ENCODE measurements at regions not wholly inside any gene's neighbourhood (a gene's known extent, or its start where the extent isn't known, plus 50 kb on each side); places are given as distances from the start of the nearest gene placed in this dataset.

- WGBS, 2 experiments (ENCODE audit: insufficient coverage in 2 of 2), result 100% methylated on average over 1 of the region's 2 CpGs; no CpG with 5 or more reads in 1 of the 2 experiments
- H3K9me3 ChIP-seq (ENCODE audit: control insufficient read depth, low read length), result peaks cover 2% of the 10 kb centered on the region
- no peak overlapping the region for H3K27ac ChIP-seq (ENCODE audit: low read depth, low read length, severe bottlenecking)
- H3K36me3 ChIP-seq (ENCODE audit: control insufficient read depth, insufficient read depth, low read length), result no peaks in the 10 kb centered on the region
- H3K4me3 ChIP-seq (ENCODE audit: extremely low read depth, insufficient read depth, low read length, poor library complexity, severe bottlenecking), result no peak overlapping the region
- H3K4me1 ChIP-seq (ENCODE audit: control insufficient read depth, insufficient read depth, low read length, poor library complexity, severe bottlenecking), result no peaks in the 10 kb centered on the region
These were observed 179.7 kb downstream of the ST6GAL2 start for GRCh38 chr2:106706283-106706682.

GRCh38 chr2:106708209-106708608 is 177.8 kb downstream of the ST6GAL2 start:
- Histone ChIP-seq H3K4me3 (ENCODE audit: extremely low read depth, insufficient read depth, low read length, poor library complexity, severe bottlenecking) (no peak overlapping the region), H3K36me3 (ENCODE audit: control insufficient read depth, insufficient read depth, low read length) (no peaks in the 10 kb centered on the region), H3K4me1 (ENCODE audit: control insufficient read depth, insufficient read depth, low read length, poor library complexity, severe bottlenecking) (no peaks in the 10 kb centered on the region), H3K9me3 (ENCODE audit: control insufficient read depth, low read length) (peaks cover 14% of the 10 kb centered on the region), H3K27ac (ENCODE audit: low read depth, low read length, severe bottlenecking) (no peak overlapping the region)
- 50 to 75% methylated on average over 1 of the region's 1 CpG for WGBS, 2 experiments (ENCODE audit: insufficient coverage in 2 of 2)

GRCh38 chr2:106709229-106709628 is 176.7 kb downstream of the ST6GAL2 start:
- no CpG with 5 or more reads among the region's 1 CpG for WGBS, 2 experiments (ENCODE audit: insufficient coverage in 2 of 2)

GRCh38 chr2:106719222-106719621 is 166.7 kb downstream of the ST6GAL2 start:
- no peak overlapping the region for H3K27ac ChIP-seq (ENCODE audit: low read depth, low read length, severe bottlenecking)
- no peak overlapping the region for H3K4me3 ChIP-seq (ENCODE audit: extremely low read depth, insufficient read depth, low read length, poor library complexity, severe bottlenecking)
- no peaks in the 10 kb centered on the region for H3K4me1 ChIP-seq (ENCODE audit: control insufficient read depth, insufficient read depth, low read length, poor library complexity, severe bottlenecking)
- H3K9me3 ChIP-seq (ENCODE audit: control insufficient read depth, low read length), result peaks cover 5% of the 10 kb centered on the region
- WGBS, 2 experiments (ENCODE audit: insufficient coverage in 2 of 2), result no CpG with 5 or more reads among the region's 2 CpGs
- H3K36me3 ChIP-seq (ENCODE audit: control insufficient read depth, insufficient read depth, low read length), result no peaks in the 10 kb centered on the region

More at GRCh38 chr2:106709229-106709628, 176.7 kb downstream of the ST6GAL2 start:
- no peaks in the 10 kb centered on the region for H3K36me3 ChIP-seq (ENCODE audit: control insufficient read depth, insufficient read depth, low read length)
- no peak overlapping the region for H3K4me3 ChIP-seq (ENCODE audit: extremely low read depth, insufficient read depth, low read length, poor library complexity, severe bottlenecking)
- no peak overlapping the region for H3K27ac ChIP-seq (ENCODE audit: low read depth, low read length, severe bottlenecking)
- H3K4me1 ChIP-seq (ENCODE audit: control insufficient read depth, insufficient read depth, low read length, poor library complexity, severe bottlenecking), result no peaks in the 10 kb centered on the region
- peaks cover 14% of the 10 kb centered on the region for H3K9me3 ChIP-seq (ENCODE audit: control insufficient read depth, low read length)

- Histone ChIP-seq H3K4me3 (ENCODE audit: extremely low read depth, insufficient read depth, low read length, poor library complexity, severe bottlenecking) (no peak overlapping the region), H3K27ac (ENCODE audit: low read depth, low read length, severe bottlenecking) (no peak overlapping the region), H3K36me3 (ENCODE audit: control insufficient read depth, insufficient read depth, low read length) (no peaks in the 10 kb centered on the region), H3K9me3 (ENCODE audit: control insufficient read depth, low read length) (peaks cover 5% of the 10 kb centered on the region), H3K4me1 (ENCODE audit: control insufficient read depth, insufficient read depth, low read length, poor library complexity, severe bottlenecking) (no peaks in the 10 kb centered on the region)
- no CpG with 5 or more reads among the region's 1 CpG for WGBS, 2 experiments (ENCODE audit: insufficient coverage in 2 of 2)
These were observed 165.9 kb downstream of the ST6GAL2 start for GRCh38 chr2:106720026-106720425.

GRCh38 chr2:106724301-106724794 is 161.6 kb downstream of the ST6GAL2 start:
- WGBS, 2 experiments (ENCODE audit: insufficient coverage in 2 of 2), result 85 to 88% methylated on average over 4 to 5 of the region's 7 CpGs
- no peaks in the 10 kb centered on the region for H3K36me3 ChIP-seq (ENCODE audit: control insufficient read depth, insufficient read depth, low read length)
- H3K4me1 ChIP-seq (ENCODE audit: control insufficient read depth, insufficient read depth, low read length, poor library complexity, severe bottlenecking), result no peaks in the 10 kb centered on the region
- no peak overlapping the region for H3K27ac ChIP-seq (ENCODE audit: low read depth, low read length, severe bottlenecking)
- H3K4me3 ChIP-seq (ENCODE audit: extremely low read depth, insufficient read depth, low read length, poor library complexity, severe bottlenecking), result no peak overlapping the region
- no peaks in the 10 kb centered on the region for H3K9me3 ChIP-seq (ENCODE audit: control insufficient read depth, low read length)

GRCh38 chr2:106734165-106734564 is 151.8 kb downstream of the ST6GAL2 start:
- H3K4me1 ChIP-seq (ENCODE audit: control insufficient read depth, insufficient read depth, low read length, poor library complexity, severe bottlenecking), result no peaks in the 10 kb centered on the region
- 74 to 90% methylated on average over 3 to 4 of the region's 4 CpGs for WGBS, 2 experiments (ENCODE audit: insufficient coverage in 2 of 2)

GRCh38 chr2:106735807-106736206 is 150.2 kb downstream of the ST6GAL2 start:
- no peaks in the 10 kb centered on the region for H3K4me1 ChIP-seq (ENCODE audit: control insufficient read depth, insufficient read depth, low read length, poor library complexity, severe bottlenecking)
- H3K27ac ChIP-seq (ENCODE audit: low read depth, low read length, severe bottlenecking), result no peak overlapping the region
- no CpG with 5 or more reads among the region's 5 CpGs for WGBS, 2 experiments (ENCODE audit: insufficient coverage in 2 of 2)
- H3K36me3 ChIP-seq (ENCODE audit: control insufficient read depth, insufficient read depth, low read length), result no peaks in the 10 kb centered on the region
- no peak overlapping the region for H3K4me3 ChIP-seq (ENCODE audit: extremely low read depth, insufficient read depth, low read length, poor library complexity, severe bottlenecking)
- H3K9me3 ChIP-seq (ENCODE audit: control insufficient read depth, low read length), result peaks cover 3% of the 10 kb centered on the region

More at GRCh38 chr2:106734165-106734564, 151.8 kb downstream of the ST6GAL2 start:
- no peak overlapping the region for H3K27ac ChIP-seq (ENCODE audit: low read depth, low read length, severe bottlenecking)
- peaks cover 3% of the 10 kb centered on the region for H3K9me3 ChIP-seq (ENCODE audit: control insufficient read depth, low read length)
- no peaks in the 10 kb centered on the region for H3K36me3 ChIP-seq (ENCODE audit: control insufficient read depth, insufficient read depth, low read length)
- no peak overlapping the region for H3K4me3 ChIP-seq (ENCODE audit: extremely low read depth, insufficient read depth, low read length, poor library complexity, severe bottlenecking)

GRCh38 chr2:106736221-106736620 is 149.7 kb downstream of the ST6GAL2 start:
- WGBS, 2 experiments (ENCODE audit: insufficient coverage in 2 of 2), result 100% methylated on average over 1 of the region's 2 CpGs; no CpG with 5 or more reads in 1 of the 2 experiments

GRCh38 chr2:106745468-106745867 is 140.5 kb downstream of the ST6GAL2 start:
- H3K4me1 ChIP-seq (ENCODE audit: control insufficient read depth, insufficient read depth, low read length, poor library complexity, severe bottlenecking), result no peaks in the 10 kb centered on the region
- no peak overlapping the region for H3K27ac ChIP-seq (ENCODE audit: low read depth, low read length, severe bottlenecking)
- no peaks in the 10 kb centered on the region for H3K9me3 ChIP-seq (ENCODE audit: control insufficient read depth, low read length)
- WGBS, 2 experiments (ENCODE audit: insufficient coverage in 2 of 2), result 66 to 67% methylated on average over 4 of the region's 5 CpGs
- no peak overlapping the region for H3K4me3 ChIP-seq (ENCODE audit: extremely low read depth, insufficient read depth, low read length, poor library complexity, severe bottlenecking)
- no peaks in the 10 kb centered on the region for H3K36me3 ChIP-seq (ENCODE audit: control insufficient read depth, insufficient read depth, low read length)

More at GRCh38 chr2:106736221-106736620, 149.7 kb downstream of the ST6GAL2 start:
- Histone ChIP-seq H3K4me1 (ENCODE audit: control insufficient read depth, insufficient read depth, low read length, poor library complexity, severe bottlenecking) (no peaks in the 10 kb centered on the region), H3K27ac (ENCODE audit: low read depth, low read length, severe bottlenecking) (no peak overlapping the region), H3K36me3 (ENCODE audit: control insufficient read depth, insufficient read depth, low read length) (no peaks in the 10 kb centered on the region), H3K9me3 (ENCODE audit: control insufficient read depth, low read length) (peaks cover 3% of the 10 kb centered on the region), H3K4me3 (ENCODE audit: extremely low read depth, insufficient read depth, low read length, poor library complexity, severe bottlenecking) (no peak overlapping the region)

GRCh38 chr2:106749823-106750222 is 136.1 kb downstream of the ST6GAL2 start:
- Histone ChIP-seq H3K4me1 (ENCODE audit: control insufficient read depth, insufficient read depth, low read length, poor library complexity, severe bottlenecking) (no peaks in the 10 kb centered on the region), H3K27ac (ENCODE audit: low read depth, low read length, severe bottlenecking) (no peak overlapping the region), H3K36me3 (ENCODE audit: control insufficient read depth, insufficient read depth, low read length) (no peaks in the 10 kb centered on the region), H3K4me3 (ENCODE audit: extremely low read depth, insufficient read depth, low read length, poor library complexity, severe bottlenecking) (no peak overlapping the region), H3K9me3 (ENCODE audit: control insufficient read depth, low read length) (no peaks in the 10 kb centered on the region)
- WGBS, 2 experiments (ENCODE audit: insufficient coverage in 2 of 2), result 100% methylated on average over 1 to 2 of the region's 2 CpGs
